ENCODE measurements at regions not wholly inside any gene's neighbourhood (a gene's known extent, or its start where the extent isn't known, plus 50 kb on each side); places are given as distances from the start of the nearest gene placed in this dataset.
A peak's percentile ranks its signal among the peaks of the same experiment; 100 is the strongest.

GRCh38 chr10:44306147-44306710 lies 78.7 kb downstream of the CXCL12 start:
- no peak overlapping the region for H3K4me3 ChIP-seq (ENCODE audit: low read depth, low read length)
- peak; percentile 56 for DNase-seq (ENCODE audit: low read depth)

- H3K4me3 ChIP-seq (ENCODE audit: low read depth, low read length): no peak overlapping the region
- no peak for DNase-seq (ENCODE audit: low read depth)
These were observed 83.0 kb downstream of the CXCL12 start for GRCh38 chr10:44301781-44302355.

- DNase-seq (ENCODE audit: low read depth): peak; percentile 96
These were observed 83.9 kb downstream of the CXCL12 start for GRCh38 chr10:44300666-44301649.

GRCh38 chr10:44298713-44299112 lies 86.2 kb downstream of the CXCL12 start:
- no peak for DNase-seq (ENCODE audit: low read depth)
- no peak overlapping the region for H3K4me3 ChIP-seq (ENCODE audit: low read depth, low read length)

More at GRCh38 chr10:44300666-44301649, 83.9 kb downstream of the CXCL12 start:
- no peak overlapping the region for H3K4me3 ChIP-seq (ENCODE audit: low read depth, low read length)

- no peak for DNase-seq (ENCODE audit: low read depth)
- H3K4me3 ChIP-seq (ENCODE audit: low read depth, low read length): no peak overlapping the region
These were observed 86.9 kb downstream of the CXCL12 start for GRCh38 chr10:44297963-44298362.

GRCh38 chr10:44295644-44296241 lies 89.2 kb downstream of the CXCL12 start:
- no peak for DNase-seq (ENCODE audit: low read depth)
- H3K4me3 ChIP-seq (ENCODE audit: low read depth, low read length): no peak overlapping the region

GRCh38 chr10:44294726-44295412 lies 90.0 kb downstream of the CXCL12 start:
- no peak overlapping the region for H3K4me3 ChIP-seq (ENCODE audit: low read depth, low read length)
- no peak for DNase-seq (ENCODE audit: low read depth)

- H3K4me3 ChIP-seq (ENCODE audit: low read depth, low read length): no peak overlapping the region
- DNase-seq (ENCODE audit: low read depth): no peak
These were observed 91.1 kb downstream of the CXCL12 start for GRCh38 chr10:44293842-44294241.

GRCh38 chr10:44293306-44293778 lies 91.6 kb downstream of the CXCL12 start:
- H3K4me3 ChIP-seq (ENCODE audit: low read depth, low read length): no peak overlapping the region
- DNase-seq (ENCODE audit: low read depth): no peak

GRCh38 chr10:44292390-44293002 lies 92.4 kb downstream of the CXCL12 start:
- DNase-seq (ENCODE audit: low read depth): no peak
- no peak overlapping the region for H3K4me3 ChIP-seq (ENCODE audit: low read depth, low read length)

GRCh38 chr10:44291091-44291490 lies 93.8 kb downstream of the CXCL12 start:
- no peak for DNase-seq (ENCODE audit: low read depth)

GRCh38 chr10:44289125-44289524 lies 95.8 kb downstream of the CXCL12 start:
- H3K4me3 ChIP-seq (ENCODE audit: low read depth, low read length): no peak overlapping the region
- DNase-seq (ENCODE audit: low read depth): no peak

More at GRCh38 chr10:44291091-44291490, 93.8 kb downstream of the CXCL12 start:
- H3K4me3 ChIP-seq (ENCODE audit: low read depth, low read length): no peak overlapping the region

- DNase-seq (ENCODE audit: low read depth): no peak
These were observed 97.5 kb downstream of the CXCL12 start for GRCh38 chr10:44287408-44287807.

GRCh38 chr10:44284198-44285084 lies 100.5 kb downstream of the CXCL12 start:
- H3K4me3 ChIP-seq (ENCODE audit: low read depth, low read length): no peak overlapping the region
- DNase-seq (ENCODE audit: low read depth): no peak

More at GRCh38 chr10:44287408-44287807, 97.5 kb downstream of the CXCL12 start:
- no peak overlapping the region for H3K4me3 ChIP-seq (ENCODE audit: low read depth, low read length)

- H3K4me3 ChIP-seq (ENCODE audit: low read depth, low read length): no peak overlapping the region
- no peak for DNase-seq (ENCODE audit: low read depth)
These were observed 102.1 kb downstream of the CXCL12 start for GRCh38 chr10:44282626-44283300.

- no peak overlapping the region for H3K4me3 ChIP-seq (ENCODE audit: low read depth, low read length)
- DNase-seq (ENCODE audit: low read depth): no peak
These were observed 103.2 kb downstream of the CXCL12 start for GRCh38 chr10:44281662-44282061.

- no peak for DNase-seq (ENCODE audit: low read depth)
- no peak overlapping the region for H3K4me3 ChIP-seq (ENCODE audit: low read depth, low read length)
These were observed 103.7 kb downstream of the CXCL12 start for GRCh38 chr10:44281089-44281613.

Measured in skeletal muscle cell (primary cell).